ENCODE measurements at regions not wholly inside any gene's neighbourhood (a gene's known extent, or its start where the extent isn't known, plus 50 kb on each side); places are given as distances from the start of the nearest gene placed in this dataset.

DNA sequence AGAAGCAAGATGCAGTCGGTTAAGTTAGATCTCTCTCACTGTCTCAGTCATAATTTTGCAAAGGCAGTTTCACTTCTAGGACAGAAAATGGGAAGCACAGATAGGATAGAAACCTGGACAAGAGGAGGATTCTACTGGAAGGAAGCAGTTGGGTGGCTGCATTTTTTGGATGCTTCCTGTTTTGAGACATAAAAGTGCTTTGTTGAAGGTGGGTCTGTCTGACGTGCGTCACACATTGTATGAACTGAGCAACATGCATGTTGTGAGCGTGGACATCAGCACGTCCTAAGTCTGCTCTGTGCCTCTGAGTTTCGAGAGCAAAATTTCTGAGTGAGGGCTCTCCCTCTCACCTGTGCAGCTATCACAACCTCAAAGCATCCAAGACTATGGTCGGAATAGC is 68.7 kb upstream of the SNX9 start:
- H3K27me3 ChIP-seq = no peaks in the 10 kb centered on the region
- peaks cover 0 to 7% of the 10 kb centered on the region in 2 donors for H3K4me1 ChIP-seq
- no peaks in the 10 kb centered on the region for H3K36me3 ChIP-seq
- no peak overlapping the region for H3K4me3 ChIP-seq
- intact Hi-C loops (cut with DNase I; ENCODE audit: low total_unique reads) = loop anchor here (10.0 kb wide), 1 partner anchor 120 kb away; no protein-coding TSS in a partner anchor
- TF ChIP-seq, protein P1, sequence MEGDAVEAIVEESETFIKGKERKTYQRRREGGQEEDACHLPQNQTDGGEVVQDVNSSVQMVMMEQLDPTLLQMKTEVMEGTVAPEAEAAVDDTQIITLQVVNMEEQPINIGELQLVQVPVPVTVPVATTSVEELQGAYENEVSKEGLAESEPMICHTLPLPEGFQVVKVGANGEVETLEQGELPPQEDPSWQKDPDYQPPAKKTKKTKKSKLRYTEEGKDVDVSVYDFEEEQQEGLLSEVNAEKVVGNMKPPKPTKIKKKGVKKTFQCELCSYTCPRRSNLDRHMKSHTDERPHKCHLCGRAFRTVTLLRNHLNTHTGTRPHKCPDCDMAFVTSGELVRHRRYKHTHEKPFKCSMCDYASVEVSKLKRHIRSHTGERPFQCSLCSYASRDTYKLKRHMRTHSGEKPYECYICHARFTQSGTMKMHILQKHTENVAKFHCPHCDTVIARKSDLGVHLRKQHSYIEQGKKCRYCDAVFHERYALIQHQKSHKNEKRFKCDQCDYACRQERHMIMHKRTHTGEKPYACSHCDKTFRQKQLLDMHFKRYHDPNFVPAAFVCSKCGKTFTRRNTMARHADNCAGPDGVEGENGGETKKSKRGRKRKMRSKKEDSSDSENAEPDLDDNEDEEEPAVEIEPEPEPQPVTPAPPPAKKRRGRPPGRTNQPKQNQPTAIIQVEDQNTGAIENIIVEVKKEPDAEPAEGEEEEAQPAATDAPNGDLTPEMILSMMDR (IDR thresholded peaks at IDR 0.05) = no peak
- no peak for DNase-seq
- no peaks in the 10 kb centered on the region for H3K9me3 ChIP-seq
- no peak overlapping the region for H3K27ac ChIP-seq

GRCh38 chr6:157755032-157755745 is 67.9 kb upstream of the SNX9 start:
- intact Hi-C loops (cut with DNase I; ENCODE audit: low total_unique reads) = loop anchor here (10.0 kb wide), 1 partner anchor 120 kb away; no protein-coding TSS in a partner anchor
- H3K27ac ChIP-seq = no peak overlapping the region
- TF ChIP-seq POLR2A (IDR thresholded peaks at IDR 0.05) = no peak
- TF ChIP-seq, protein P1 (IDR thresholded peaks at IDR 0.05) = no peak
- DNase-seq = no peak
- H3K36me3 ChIP-seq = no peaks in the 10 kb centered on the region
- H3K9me3 ChIP-seq = no peaks in the 10 kb centered on the region
- H3K4me3 ChIP-seq = no peak overlapping the region
- H3K27me3 ChIP-seq = no peaks in the 10 kb centered on the region
- H3K4me1 ChIP-seq = peaks cover 3 to 15% of the 10 kb centered on the region in 2 donors

DNA sequence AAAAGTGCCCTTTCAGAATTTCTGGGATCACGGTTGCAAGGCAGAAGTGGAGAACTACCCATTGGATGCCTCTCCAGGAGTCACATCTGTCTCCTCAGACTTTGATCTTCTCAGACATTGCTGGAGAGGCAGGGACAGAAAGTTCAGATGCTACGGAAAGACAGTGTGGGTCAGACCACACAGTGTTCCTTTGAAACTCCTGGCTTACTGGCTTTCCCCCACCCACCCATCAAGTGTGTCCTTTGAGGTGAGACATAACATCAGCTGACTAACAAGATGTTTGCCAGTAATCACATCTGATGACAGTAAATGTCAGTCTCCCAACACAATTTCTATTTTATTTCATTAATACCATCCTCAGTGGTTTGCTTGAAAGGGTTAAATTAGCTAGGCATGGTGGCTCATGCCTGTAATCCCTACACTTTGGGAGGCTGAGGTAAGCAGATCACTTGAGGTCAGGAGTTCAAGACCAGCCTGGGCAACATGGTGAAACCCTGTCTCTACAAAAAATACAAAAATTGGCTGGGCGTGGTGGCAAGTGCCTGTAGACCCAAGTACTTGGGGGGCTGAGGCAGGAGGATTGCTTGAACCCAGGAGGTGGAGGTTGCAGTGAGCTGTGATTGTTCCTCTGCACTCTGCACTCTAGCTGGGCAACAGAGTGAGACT is 67.2 kb upstream of the SNX9 start:
- no peak for DNase-seq
- no peak overlapping the region for H3K4me3 ChIP-seq
- H3K4me1 ChIP-seq = peaks cover 9 to 20% of the 10 kb centered on the region in 2 donors
- H3K36me3 ChIP-seq = no peaks in the 10 kb centered on the region
- no peaks in the 10 kb centered on the region for H3K9me3 ChIP-seq
- H3K27ac ChIP-seq = peak overlapping the region; percentile 56 to 79
- intact Hi-C loops (cut with DNase I; ENCODE audit: low total_unique reads) = loop anchor here (10.0 kb wide), 1 partner anchor 119 kb away; no protein-coding TSS in a partner anchor
- TF ChIP-seq POLR2A (IDR thresholded peaks at IDR 0.05) = no peak
- TF ChIP-seq, protein P1 (IDR thresholded peaks at IDR 0.05) = no peak
- H3K27me3 ChIP-seq = no peaks in the 10 kb centered on the region

- Histone ChIP-seq H3K4me3 (no peak overlapping the region), H3K9me3 (no peaks in the 10 kb centered on the region), H3K27me3 (no peaks in the 10 kb centered on the region), H3K36me3 (no peaks in the 10 kb centered on the region), H3K27ac (peak overlapping the region; percentile 56 to 79), H3K4me1 (peaks cover 9 to 30% of the 10 kb centered on the region in 2 donors)
- TF ChIP-seq POLR2A (IDR thresholded peaks at IDR 0.05) = no peak
- TF ChIP-seq, protein P1 (IDR thresholded peaks at IDR 0.05) = peak; percentile 81 to 86 (median 84)
- peak; percentile 86 to 91 for DNase-seq
- intact Hi-C loops (cut with DNase I; ENCODE audit: low total_unique reads) = loop anchor here (10.0 kb wide), 1 partner anchor 118 kb away; no protein-coding TSS in a partner anchor
These were observed 66.2 kb upstream of the SNX9 start for GRCh38 chr6:157756708-157757429.

All from uterus (tissue), 3 donors.